ENCODE measurements at regions not wholly inside any gene's neighbourhood (a gene's known extent, or its start where the extent isn't known, plus 50 kb on each side); places are given as distances from the start of the nearest gene placed in this dataset.

DNA sequence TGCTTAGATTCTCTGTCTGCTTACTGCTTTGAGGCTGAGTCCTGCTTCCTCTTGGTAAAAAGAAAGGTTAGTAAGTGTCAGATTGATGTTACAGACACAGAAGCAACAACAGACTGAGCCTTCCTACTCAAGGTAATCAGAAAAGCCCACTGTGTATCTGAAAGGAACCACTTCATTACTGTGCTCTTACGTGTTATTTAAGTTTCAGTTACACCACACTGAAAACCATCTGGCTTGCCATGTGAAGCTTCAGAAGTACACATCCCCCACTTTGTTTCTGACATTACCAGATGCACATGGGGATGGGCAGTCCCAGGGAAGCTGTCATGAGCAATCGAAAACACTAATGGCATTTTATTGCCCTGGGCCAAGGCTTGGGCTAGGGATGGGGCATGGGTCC is 1290.1 kb downstream of the AACS start:
- H3K36me3 ChIP-seq (ENCODE audit: control insufficient read depth, insufficient read depth, low read length): no peaks in the 10 kb centered on the region
- no peak overlapping the region for H3K4me3 ChIP-seq (ENCODE audit: low read depth, low read length)
- no peaks in the 10 kb centered on the region for H3K27me3 ChIP-seq (ENCODE audit: control insufficient read depth, insufficient read depth, low read length)
- no peak for DNase-seq (ENCODE audit: low read depth)
- TF ChIP-seq CTCF (IDR thresholded peaks at IDR 0.05; ENCODE audit: insufficient read depth, low read length, poor library complexity, severe bottlenecking): no peak

GRCh38 chr12:126358806-126359205 is 1293.6 kb downstream of the AACS start:
- no peaks in the 10 kb centered on the region for H3K27me3 ChIP-seq (ENCODE audit: control insufficient read depth, insufficient read depth, low read length)
- DNase-seq (ENCODE audit: low read depth): no peak
- no peaks in the 10 kb centered on the region for H3K36me3 ChIP-seq (ENCODE audit: control insufficient read depth, insufficient read depth, low read length)
- no peak for TF ChIP-seq CTCF (IDR thresholded peaks at IDR 0.05; ENCODE audit: insufficient read depth, low read length, poor library complexity, severe bottlenecking)
- no peak overlapping the region for H3K4me3 ChIP-seq (ENCODE audit: low read depth, low read length)

DNA sequence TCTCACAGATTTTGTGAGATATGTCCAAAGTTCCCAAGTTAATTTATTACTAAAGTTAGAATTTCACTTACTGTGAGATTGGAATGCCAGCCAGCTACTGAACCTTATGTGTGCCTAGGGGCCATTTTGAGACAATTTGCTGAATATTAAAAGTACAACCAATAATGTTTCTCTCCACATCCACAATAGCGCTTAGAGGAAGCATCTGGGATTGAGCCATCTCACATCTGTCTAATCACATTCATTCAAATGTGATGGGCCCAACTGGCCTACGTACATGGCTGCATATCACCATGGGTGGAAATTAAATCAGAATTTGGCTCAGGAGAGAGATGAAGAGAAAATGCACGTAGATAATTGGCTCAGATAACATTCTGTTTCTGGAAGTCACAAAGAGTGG is 1294.0 kb downstream of the AACS start:
- DNase-seq (ENCODE audit: low read depth): no peak
- Histone ChIP-seq H3K36me3 (ENCODE audit: control insufficient read depth, insufficient read depth, low read length) (no peaks in the 10 kb centered on the region), H3K27me3 (ENCODE audit: control insufficient read depth, insufficient read depth, low read length) (no peaks in the 10 kb centered on the region), H3K4me3 (ENCODE audit: low read depth, low read length) (no peak overlapping the region)
- no peak for TF ChIP-seq CTCF (IDR thresholded peaks at IDR 0.05; ENCODE audit: insufficient read depth, low read length, poor library complexity, severe bottlenecking)

DNA sequence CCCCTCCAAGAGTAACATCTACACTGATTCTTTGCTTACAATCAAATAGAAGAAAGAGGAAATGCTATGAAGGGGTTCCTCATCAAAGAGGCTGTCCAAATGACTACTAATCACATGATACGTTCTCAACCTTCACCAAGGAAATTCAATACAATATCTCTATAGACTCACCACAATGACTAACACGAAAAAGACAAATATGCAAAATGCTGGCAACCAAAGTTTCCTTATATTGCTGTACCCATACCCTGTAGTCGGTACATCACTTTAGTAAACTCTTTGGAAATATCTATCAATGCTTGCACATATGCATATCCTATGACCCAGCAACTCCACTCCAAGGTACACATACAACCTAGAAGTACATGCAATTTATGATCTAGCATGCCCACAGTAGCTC is 1296.6 kb downstream of the AACS start:
- Histone ChIP-seq H3K27me3 (ENCODE audit: control insufficient read depth, insufficient read depth, low read length) (no peaks in the 10 kb centered on the region), H3K36me3 (ENCODE audit: control insufficient read depth, insufficient read depth, low read length) (no peaks in the 10 kb centered on the region), H3K4me3 (ENCODE audit: low read depth, low read length) (no peak overlapping the region)
- DNase-seq (ENCODE audit: low read depth): no peak
- no peak for TF ChIP-seq CTCF (IDR thresholded peaks at IDR 0.05; ENCODE audit: insufficient read depth, low read length, poor library complexity, severe bottlenecking)

DNA sequence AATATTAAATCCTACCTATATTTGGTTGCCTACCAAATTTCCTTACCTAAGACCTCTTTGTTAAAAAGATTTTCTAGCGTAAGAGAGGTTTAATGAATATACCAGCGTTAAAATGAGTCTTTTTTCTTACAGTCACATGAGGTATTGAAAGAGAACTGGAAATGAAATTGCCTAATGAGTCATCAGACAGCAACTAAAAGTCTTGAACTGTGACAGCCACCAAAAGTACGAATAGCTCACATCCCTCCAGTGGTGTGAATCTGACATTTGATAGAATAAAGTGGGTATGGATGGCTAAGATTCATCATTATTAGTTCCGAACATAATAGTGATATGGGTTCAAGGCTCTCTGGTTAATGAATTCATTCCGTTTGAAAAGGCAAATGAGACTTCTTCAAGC is 1297.3 kb downstream of the AACS start:
- no peak for DNase-seq (ENCODE audit: low read depth)
- Histone ChIP-seq H3K27me3 (ENCODE audit: control insufficient read depth, insufficient read depth, low read length) (no peaks in the 10 kb centered on the region), H3K36me3 (ENCODE audit: control insufficient read depth, insufficient read depth, low read length) (no peaks in the 10 kb centered on the region), H3K4me3 (ENCODE audit: low read depth, low read length) (no peak overlapping the region)
- TF ChIP-seq CTCF (IDR thresholded peaks at IDR 0.05; ENCODE audit: insufficient read depth, low read length, poor library complexity, severe bottlenecking): no peak

DNA sequence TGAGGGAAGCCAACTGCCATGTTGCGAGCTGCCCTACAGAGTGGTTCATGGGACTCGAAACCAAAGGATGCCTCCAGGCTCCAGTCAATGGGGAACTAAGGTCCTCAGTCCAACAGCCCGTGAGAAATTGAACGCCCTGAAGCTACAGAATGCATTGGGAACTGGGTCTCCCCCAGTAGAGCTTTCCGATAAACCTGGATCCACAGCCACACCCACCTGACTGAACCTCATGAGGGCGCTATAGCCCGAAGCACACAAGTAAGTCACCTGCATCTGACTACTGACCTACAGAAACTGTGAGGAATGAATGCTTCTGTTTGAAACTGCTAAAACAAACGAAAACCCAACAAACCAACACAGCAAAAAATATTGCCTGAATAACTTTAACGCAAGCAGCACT is 1297.7 kb downstream of the AACS start:
- Histone ChIP-seq H3K4me3 (ENCODE audit: low read depth, low read length) (no peak overlapping the region), H3K36me3 (ENCODE audit: control insufficient read depth, insufficient read depth, low read length) (no peaks in the 10 kb centered on the region), H3K27me3 (ENCODE audit: control insufficient read depth, insufficient read depth, low read length) (no peaks in the 10 kb centered on the region)
- no peak for DNase-seq (ENCODE audit: low read depth)
- no peak for TF ChIP-seq CTCF (IDR thresholded peaks at IDR 0.05; ENCODE audit: insufficient read depth, low read length, poor library complexity, severe bottlenecking)
